H9 (cell line): ENCODE measurements at regions not wholly inside any gene's neighbourhood (a gene's known extent, or its start where the extent isn't known, plus 50 kb on each side); places are given as distances from the start of the nearest gene placed in this dataset.

ENCODE experiments used
- DNase-seq: peaks from one replicate; pipeline ENCODE4 v3.0.0-alpha.2; 2017
- H2AFZ ChIP-seq: one replicate; pipeline ENCODE4 v1.6.1; 2013; ENCODE audit warnings: mild to moderate bottlenecking, low read length, control low read depth, moderate library complexity
- H2AK5ac ChIP-seq: 2 replicates; pipeline ENCODE4 v1.6.1; 2013; ENCODE audit warnings: low read length, control low read depth, mixed read lengths; ENCODE audit not compliant: insufficient read length
- H2BK120ac ChIP-seq: one replicate; pipeline ENCODE4 v1.6.1; 2013; ENCODE audit warnings: low read depth, mild to moderate bottlenecking, low read length, control low read depth, inconsistent platforms; ENCODE audit not compliant: poor library complexity, severe bottlenecking
- H2BK12ac ChIP-seq: 2 replicates; pipeline ENCODE4 v1.6.1; 2013; ENCODE audit warnings: low read length, control low read depth, mixed read lengths, low read depth; ENCODE audit not compliant: insufficient read length
- H2BK15ac ChIP-seq: 2 replicates; pipeline ENCODE4 v1.6.1; 2013; ENCODE audit warnings: low read depth, low read length, control low read depth
- H2BK20ac ChIP-seq: one replicate; pipeline ENCODE4 v1.6.1; 2013; ENCODE audit warnings: low read depth, mild to moderate bottlenecking, low read length, control low read depth, inconsistent platforms; ENCODE audit not compliant: poor library complexity, severe bottlenecking
- H2BK5ac ChIP-seq: 2 replicates; pipeline ENCODE4 v1.6.1; 2013; ENCODE audit warnings: low read length, control low read depth, mixed read lengths; ENCODE audit not compliant: insufficient read length
- H3K14ac ChIP-seq: 2 replicates; pipeline ENCODE4 v1.6.1; 2013; ENCODE audit warnings: low read length, control low read depth; ENCODE audit not compliant: insufficient read depth
- H3K18ac ChIP-seq: 2 replicates; pipeline ENCODE4 v1.6.1; 2013; ENCODE audit warnings: low read depth, mild to moderate bottlenecking, mixed read lengths, low read length, control low read depth; ENCODE audit not compliant: insufficient read length
- H3K23ac ChIP-seq: 2 replicates; pipeline ENCODE4 v1.6.1; 2013; ENCODE audit warnings: low read length, control low read depth, mixed read lengths, low read depth; ENCODE audit not compliant: insufficient read length
- H3K23me2 ChIP-seq: 2 replicates; pipeline ENCODE4 v1.6.1; 2013; ENCODE audit warnings: low read depth, mild to moderate bottlenecking, mixed read lengths, low read length, control low read depth; ENCODE audit not compliant: insufficient read length, poor library complexity, severe bottlenecking
- H3K27ac ChIP-seq: 2 replicates; pipeline ENCODE4 v1.5.1; 2013; ENCODE audit warnings: low read length, control low read depth, mixed read lengths, low read depth; ENCODE audit not compliant: insufficient read length
- H3K27me3 ChIP-seq: 2 replicates; pipeline ENCODE4 v1.6.1; 2013; ENCODE audit warnings: low read length, control low read depth, inconsistent platforms; ENCODE audit not compliant: insufficient read depth
- H3K4ac ChIP-seq: 2 replicates; pipeline ENCODE4 v1.6.1; 2013; ENCODE audit warnings: low read depth, mild to moderate bottlenecking, control low read depth, inconsistent platforms, low read length, moderate library complexity
- H3K4me1 ChIP-seq: 2 replicates; pipeline ENCODE4 v1.6.1; 2013; ENCODE audit warnings: low read length, control low read depth, inconsistent platforms; ENCODE audit not compliant: insufficient read depth
- H3K4me2 ChIP-seq: 2 replicates; pipeline ENCODE4 v1.6.1; 2013; ENCODE audit warnings: low read length, control low read depth, mixed read lengths; ENCODE audit not compliant: insufficient read length, insufficient read depth
- H3K56ac ChIP-seq: 2 replicates; pipeline ENCODE4 v1.6.1; 2013; ENCODE audit warnings: low read depth, mild to moderate bottlenecking, mixed read lengths, low read length, control low read depth; ENCODE audit not compliant: insufficient read length
- H3K79me1 ChIP-seq: 2 replicates; pipeline ENCODE4 v1.6.1; 2013; ENCODE audit warnings: low read depth, mild to moderate bottlenecking, moderate library complexity, low read length, control low read depth, inconsistent platforms; ENCODE audit not compliant: insufficient read depth, poor library complexity, severe bottlenecking
- H3K79me2 ChIP-seq: 2 replicates; pipeline ENCODE4 v1.6.1; 2013; ENCODE audit warnings: low read length, control low read depth, inconsistent platforms; ENCODE audit not compliant: insufficient read depth
- H3K9ac ChIP-seq: 2 replicates; pipeline ENCODE4 v1.6.1; 2013; ENCODE audit warnings: low read length, control low read depth, mixed read lengths; ENCODE audit not compliant: insufficient read length; ENCODE audit errors: extremely low read depth
- H3K9me3 ChIP-seq: one replicate; pipeline ENCODE4 v1.6.1; 2013; ENCODE audit warnings: low read depth, low read length, inconsistent platforms; ENCODE audit not compliant: control insufficient read depth
- H3T11ph ChIP-seq: one replicate; pipeline ENCODE4 v1.6.1; 2013; ENCODE audit warnings: mild to moderate bottlenecking, low read length, control low read depth, inconsistent platforms
- H4K20me1 ChIP-seq: one replicate; pipeline ENCODE4 v1.6.1; 2013; ENCODE audit not compliant: control insufficient read depth, insufficient read length, insufficient read depth
- H4K5ac ChIP-seq: 2 replicates; pipeline ENCODE4 v1.6.1; 2013; ENCODE audit warnings: low read depth, mild to moderate bottlenecking, mixed read lengths, low read length, control low read depth; ENCODE audit not compliant: insufficient read length
- H4K8ac ChIP-seq: replicated peaks from 2 replicates; pipeline ENCODE4 v1.6.1; 2013; ENCODE audit warnings: low read length, control low read depth, mixed read lengths, low read depth; ENCODE audit not compliant: insufficient read length
- H4K91ac ChIP-seq: 2 replicates; pipeline ENCODE4 v1.6.1; 2013; ENCODE audit warnings: low read depth, mild to moderate bottlenecking, moderate library complexity, mixed read lengths, low read length, control low read depth; ENCODE audit not compliant: insufficient read length
- H3K27ac Mint-ChIP-seq, 3 experiments: 2 replicates in 2 of 3; 3 replicates in 1 of 3; pipeline ENCODE4 v1.8.0; 2020 to 2021; ENCODE audit warnings: mixed read lengths in 3 of 3, mild to moderate bottlenecking in 1 of 3, moderate library complexity in 1 of 3
- H3K27me3 Mint-ChIP-seq: 2 replicates; pipeline ENCODE4 v1.8.0; 2021; ENCODE audit warnings: low read depth, mild to moderate bottlenecking, moderate library complexity, mixed read lengths
- H3K36me3 Mint-ChIP-seq, 3 experiments: 2 replicates in 2 of 3; 3 replicates in 1 of 3; pipeline ENCODE4 v1.8.0; 2020 to 2021; ENCODE audit warnings: low read depth in 3 of 3, mixed read lengths in 3 of 3; ENCODE audit not compliant: insufficient read depth in 1 of 3
- H3K4me1 Mint-ChIP-seq, 2 experiments: 2 replicates each; pipeline ENCODE4 v1.8.0; 2020; ENCODE audit warnings: mixed read lengths in 2 of 2
- H3K4me3 Mint-ChIP-seq, 2 experiments: 2 replicates in 1 of 2; 3 replicates in 1 of 2; pipeline ENCODE4 v1.8.0; 2020 to 2021; ENCODE audit warnings: mild to moderate bottlenecking in 2 of 2, mixed read lengths in 2 of 2, moderate library complexity in 1 of 2
- H3K9me3 Mint-ChIP-seq, 2 experiments: 2 replicates in 1 of 2; 3 replicates in 1 of 2; pipeline ENCODE4 v1.8.0; 2020; ENCODE audit warnings: mild to moderate bottlenecking in 2 of 2, mixed read lengths in 2 of 2, moderate library complexity in 1 of 2
- CTCF ChIP-seq: fragments of 200-600 bp; sonication (generic); conservative IDR thresholded peaks from 3 replicates; pipeline ENCODE4 v1.8.0; 2021; ENCODE audit warnings: antibody characterized with exemption, mild to moderate bottlenecking

DNA sequence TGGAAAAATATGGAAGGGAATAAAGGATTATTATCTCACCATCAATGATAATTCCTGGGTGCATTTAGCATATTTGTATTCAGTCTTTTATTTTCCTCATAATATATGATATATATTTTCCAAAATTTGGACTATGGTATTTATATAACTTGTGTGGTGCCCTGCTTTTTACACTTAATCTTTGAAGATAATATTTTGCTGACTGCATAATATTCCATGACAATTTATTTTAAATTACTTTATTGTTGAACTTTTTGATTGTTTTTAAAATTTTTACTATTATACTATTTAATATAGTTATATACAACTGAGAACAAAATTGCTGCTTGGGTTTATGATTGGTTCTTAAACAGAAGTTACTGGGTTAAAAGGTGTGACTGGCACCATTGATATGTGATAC lies 212.3 kb downstream of the TTC6 start:
- H3K56ac ChIP-seq, result no peak overlapping the region
- H3K4me1 Mint-ChIP-seq, result peaks cover 11 to 14% of the 10 kb centered on the region in 2 experiments

More for the DNA sequence above, 212.3 kb downstream of the TTC6 start:
- Mint-ChIP-seq H3K36me3 (no peaks in the 10 kb centered on the region), H3K9me3 (no peaks in the 10 kb centered on the region; a peak in 1 of 5 replicates), H3K27me3 (no peaks in the 10 kb centered on the region), H3K4me3 (no peak overlapping the region), H3K27ac (no peak overlapping the region)
- Histone ChIP-seq H3K14ac (no peak overlapping the region), H3K79me1 (no peaks in the 10 kb centered on the region), H3K27ac (no peak overlapping the region), H4K20me1 (no peaks in the 10 kb centered on the region), H4K8ac (no peak overlapping the region), H2AFZ (no peak overlapping the region), H4K91ac (no peak overlapping the region), H2BK20ac (no peak overlapping the region), H4K5ac (no peak overlapping the region), H3K18ac (no peak overlapping the region), H3K9ac (no peak overlapping the region), H2AK5ac (no peak overlapping the region), H3K79me2 (no peaks in the 10 kb centered on the region), H2BK12ac (no peak overlapping the region), H2BK15ac (no peak overlapping the region), H2BK120ac (no peak overlapping the region), H2BK5ac (no peak overlapping the region), H3K23me2 (no peaks in the 10 kb centered on the region), H3K4me1 (peaks cover 4% of the 10 kb centered on the region), H3K4me2 (no peak overlapping the region), H3T11ph (no peak overlapping the region), H3K27me3 (no peaks in the 10 kb centered on the region), H3K9me3 (no peaks in the 10 kb centered on the region), H3K23ac (no peak overlapping the region), H3K4ac (no peak overlapping the region)
- no peak for TF ChIP-seq CTCF
- no peak for DNase-seq
